HG03469 (cell line): ENCODE measurements at regions not wholly inside any gene's neighbourhood (a gene's known extent, or its start where the extent isn't known, plus 50 kb on each side); places are given as distances from the start of the nearest gene placed in this dataset.
A peak's percentile ranks its signal among the peaks of the same experiment; 100 is the strongest.

Experiments
- ATAC-seq: cut with Tn5 transposase; IDR thresholded peaks from one replicate; pipeline ENCODE4 v1.9.1; 2021; ENCODE audit warnings: mild to moderate bottlenecking, moderate library complexity, moderate number of reproducible peaks; ENCODE audit not compliant: unreplicated experiment

DNA sequence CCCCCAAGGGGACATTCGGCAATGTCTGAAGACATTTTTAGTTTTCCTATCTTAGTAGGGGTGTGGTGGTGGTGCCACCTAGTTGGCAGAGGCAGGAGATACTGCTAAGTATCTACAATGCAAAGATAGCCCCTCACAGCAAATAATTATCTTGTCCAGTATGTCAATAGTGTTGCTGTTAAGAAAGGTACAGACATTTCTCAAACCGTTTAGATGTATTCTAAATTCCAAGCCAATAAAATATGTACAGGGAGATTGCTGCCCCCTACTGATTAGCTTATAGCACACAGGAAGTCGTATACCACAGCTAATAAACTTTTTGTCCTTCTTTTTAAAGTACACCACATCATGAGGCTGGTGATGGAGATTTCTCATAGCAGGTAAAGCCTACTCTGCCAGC is 260.5 kb downstream of the TMA16 start:
- ATAC-seq, result peak; percentile 53

DNA sequence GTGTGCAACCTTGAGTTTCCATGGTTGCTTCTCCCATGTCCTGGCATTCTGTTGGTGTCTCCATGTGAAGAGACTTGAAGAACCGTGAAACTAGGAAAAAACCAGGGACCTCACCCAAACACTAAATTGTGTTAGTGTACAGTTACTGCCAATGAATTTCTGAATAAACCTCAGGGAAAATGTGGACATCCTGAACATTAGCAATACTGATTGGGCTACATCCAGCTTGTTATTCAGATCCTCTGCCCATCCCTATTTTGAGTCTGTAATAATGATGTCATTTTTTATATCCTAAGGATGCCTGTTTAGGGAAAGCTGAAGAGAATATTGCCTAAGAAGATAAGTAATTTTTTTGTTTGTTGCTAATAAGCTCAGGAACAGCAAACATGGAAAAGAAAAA is 262.7 kb downstream of the TMA16 start:
- no peak for ATAC-seq

DNA sequence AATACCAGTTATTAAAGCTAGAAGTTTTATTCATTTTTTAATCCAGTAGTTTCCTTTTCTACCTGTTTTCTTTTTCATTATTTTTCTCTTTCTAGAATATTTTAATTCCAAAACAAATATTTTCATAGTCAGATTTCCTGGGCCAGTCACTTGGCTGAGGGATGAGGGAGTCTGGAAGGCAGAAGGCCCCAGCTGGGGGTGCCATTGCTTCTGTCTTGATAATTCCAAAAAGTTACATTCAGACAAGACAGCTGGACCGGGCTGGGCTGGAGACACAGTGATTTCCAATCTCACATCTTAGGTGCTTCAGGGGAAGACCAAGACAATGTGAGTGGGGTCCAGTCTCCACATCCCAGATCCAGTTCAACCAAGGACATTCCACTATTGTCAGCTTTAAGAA is 263.5 kb downstream of the TMA16 start:
- no peak for ATAC-seq

DNA sequence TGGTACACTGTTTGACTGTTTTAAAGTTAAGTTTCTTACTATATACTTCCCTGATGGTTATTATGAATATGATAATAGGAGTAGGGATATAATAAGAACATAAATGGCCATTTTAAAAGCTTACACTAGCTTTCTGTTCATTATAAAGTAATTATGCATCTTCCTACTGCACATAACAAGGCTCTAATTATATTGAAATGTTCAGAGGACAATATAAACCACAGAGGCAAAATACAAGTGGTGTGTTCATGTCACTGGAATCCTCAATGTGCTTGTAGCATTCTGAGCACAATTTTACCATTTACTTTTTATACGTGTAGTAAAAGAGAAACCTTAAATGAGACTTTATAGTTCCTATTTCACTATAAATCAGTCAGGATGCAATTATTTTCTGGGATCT is 268.3 kb downstream of the TMA16 start:
- ATAC-seq, result no peak

DNA sequence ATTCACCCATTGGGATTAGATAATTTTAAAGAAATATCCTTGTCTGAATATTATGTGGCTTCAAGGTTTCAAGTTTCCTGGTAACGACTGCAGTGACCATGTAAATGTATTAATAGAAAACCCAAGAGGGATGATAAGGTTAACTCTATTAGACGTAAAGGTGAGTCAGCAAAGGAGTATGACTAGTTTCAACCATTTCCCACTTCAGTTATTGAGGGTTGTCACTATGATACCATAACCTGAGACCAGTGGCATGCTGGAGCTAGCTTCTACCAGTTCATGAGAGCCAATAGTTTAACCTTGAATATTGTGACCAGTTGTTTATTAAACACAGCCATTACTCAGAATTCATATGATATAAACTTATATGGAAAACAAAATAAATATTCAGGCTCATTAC is 270.1 kb downstream of the TMA16 start:
- no peak for ATAC-seq

DNA sequence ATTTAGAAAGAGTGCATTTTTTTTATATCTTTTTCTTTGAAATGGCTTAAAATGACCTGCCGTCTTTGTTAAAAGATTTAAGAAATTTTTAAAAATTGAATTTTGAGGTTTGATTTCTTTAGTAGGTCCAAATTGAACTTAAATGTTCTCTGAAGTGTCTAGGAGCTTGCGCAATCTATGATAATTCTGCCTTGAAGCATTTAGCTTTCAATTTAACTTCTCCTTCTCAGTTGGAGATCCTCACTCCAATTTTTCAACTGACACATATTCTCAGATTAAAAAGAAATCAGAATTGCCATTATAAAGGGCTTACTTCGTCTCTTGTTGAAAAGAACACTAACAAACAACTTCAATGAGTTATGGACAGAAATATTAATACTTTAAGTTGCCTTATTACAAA is 273.5 kb downstream of the TMA16 start:
- no peak for ATAC-seq

DNA sequence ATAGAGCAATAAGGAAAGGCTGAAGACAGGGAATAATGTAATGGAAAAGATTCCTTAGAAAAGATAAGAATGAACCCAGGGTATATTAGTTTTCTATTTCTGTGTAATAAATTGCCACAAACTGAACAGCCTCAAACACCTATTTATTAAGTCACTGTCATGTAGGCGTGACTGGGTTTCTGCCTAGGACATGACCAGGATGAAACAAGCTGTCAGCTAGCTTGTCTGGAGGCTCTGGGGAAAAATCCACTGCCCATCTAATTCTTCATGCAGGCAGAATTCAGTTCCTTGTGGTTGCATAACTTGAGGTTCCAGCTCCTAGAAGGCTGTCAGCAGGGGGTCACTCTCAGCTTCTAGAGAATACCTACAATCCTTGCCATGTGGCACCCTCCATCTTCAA is 277.7 kb downstream of the TMA16 start:
- ATAC-seq, result no peak

DNA sequence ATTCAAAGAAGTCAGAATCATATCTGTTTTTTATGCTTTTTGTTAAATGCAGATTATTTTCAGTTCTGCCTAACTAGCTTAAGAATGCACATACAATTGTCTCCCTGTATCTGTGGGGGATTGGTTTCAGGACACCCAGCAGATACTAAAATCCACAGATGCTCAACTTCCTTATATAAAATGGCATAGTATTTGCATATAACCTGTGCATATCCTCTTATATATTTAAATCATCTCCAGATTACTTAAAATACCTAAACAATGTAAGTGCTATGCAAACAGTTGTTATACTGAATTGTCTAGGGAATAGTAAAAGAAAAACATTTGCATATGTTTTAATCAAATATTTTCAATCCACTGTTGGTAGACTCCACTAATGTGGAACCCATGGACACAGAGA is 279.4 kb downstream of the TMA16 start:
- ATAC-seq, result no peak

DNA sequence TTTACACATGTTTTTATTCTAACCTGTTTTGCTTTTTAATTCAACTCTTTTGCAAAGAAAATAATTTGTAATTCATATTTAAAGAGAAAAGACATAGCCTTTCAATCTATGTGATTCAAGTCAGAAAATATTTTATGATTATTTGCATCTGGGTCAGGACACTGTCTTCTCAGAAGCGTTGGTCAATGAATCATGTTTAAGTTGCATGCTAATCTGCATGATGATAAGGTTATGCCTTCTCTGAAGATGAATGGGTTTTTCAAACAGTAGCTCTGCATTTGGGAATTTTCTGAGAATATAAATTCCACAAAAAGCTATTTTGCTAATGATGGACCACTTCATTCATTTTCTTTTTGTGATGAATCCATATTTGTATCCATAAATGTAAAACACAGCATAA is 282.5 kb downstream of the TMA16 start:
- no peak for ATAC-seq

DNA sequence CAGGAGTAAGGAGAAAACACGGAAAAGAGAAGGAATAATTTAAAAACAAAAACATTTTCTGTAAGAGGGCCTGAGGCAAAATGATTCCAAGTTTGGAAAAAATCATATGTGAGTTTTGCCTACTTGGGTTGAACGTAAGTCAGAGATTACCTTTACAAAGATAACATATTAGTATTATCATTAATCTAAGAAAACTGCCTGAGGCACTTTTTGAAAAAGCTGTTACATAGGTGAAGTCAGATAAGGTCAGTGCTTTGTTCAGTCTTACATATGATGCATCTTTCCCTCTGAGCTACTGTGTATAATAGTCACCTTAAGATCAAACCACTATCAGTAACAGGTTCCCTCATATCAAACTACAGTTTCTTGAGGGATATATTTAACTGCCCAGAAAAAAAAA is 287.2 kb downstream of the TMA16 start:
- ATAC-seq, result no peak

DNA sequence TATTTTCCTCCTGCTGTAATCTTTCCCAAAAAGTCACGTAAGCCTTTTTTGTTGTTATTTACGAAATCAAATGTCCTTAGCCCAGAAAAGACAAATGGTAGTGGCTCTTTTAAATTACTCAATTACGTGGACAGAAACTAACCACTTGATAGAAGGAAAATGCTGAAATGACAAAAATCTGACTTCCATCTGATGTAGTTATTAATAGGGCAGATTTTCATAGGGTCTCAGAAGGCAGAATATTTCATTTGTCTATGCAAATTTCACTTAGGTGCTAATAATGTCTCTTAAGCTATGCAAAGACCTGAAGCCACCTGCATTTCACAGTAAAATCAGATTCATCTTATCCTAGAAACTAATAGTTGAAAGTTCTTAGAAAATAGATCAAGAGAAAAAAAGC is 295.7 kb downstream of the TMA16 start:
- no peak for ATAC-seq

DNA sequence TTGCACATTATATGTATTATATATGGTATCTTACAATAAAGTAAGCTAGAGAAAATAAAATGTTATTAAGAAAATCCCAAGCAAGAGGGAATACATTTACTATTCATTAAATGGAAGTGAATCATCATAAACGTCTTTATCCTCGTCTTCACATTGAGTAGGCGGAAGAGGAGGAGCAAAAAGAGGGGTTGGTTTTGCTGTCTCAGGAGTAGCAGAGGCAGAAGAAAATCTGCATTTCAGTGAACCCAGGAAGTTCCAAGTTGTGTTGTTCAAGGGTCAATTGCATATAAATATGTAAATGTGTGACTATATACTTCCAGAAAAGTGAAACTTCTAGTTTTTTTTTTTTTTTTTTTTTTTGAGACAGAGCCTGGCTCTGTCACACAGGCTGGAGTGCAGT is 301.4 kb downstream of the TMA16 start:
- no peak for ATAC-seq

DNA sequence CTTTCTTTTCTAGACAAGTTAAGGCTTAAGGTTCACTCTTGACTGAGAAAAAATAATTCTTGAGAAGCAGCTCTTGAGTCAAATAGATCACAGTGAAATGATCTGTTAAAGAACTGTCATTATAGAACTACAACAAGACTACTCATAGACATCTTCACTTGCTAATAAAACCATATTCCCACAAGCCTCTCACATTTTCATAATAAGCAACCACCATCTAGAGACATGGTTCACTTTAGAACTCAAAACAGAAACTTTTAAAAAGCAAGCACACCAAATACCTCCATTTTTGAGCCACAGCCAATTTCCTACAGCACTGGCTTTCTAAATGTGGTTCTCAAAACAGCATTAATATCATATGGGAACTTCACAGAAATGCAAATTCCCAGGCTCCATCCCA is 309.5 kb downstream of the TMA16 start:
- no peak for ATAC-seq

DNA sequence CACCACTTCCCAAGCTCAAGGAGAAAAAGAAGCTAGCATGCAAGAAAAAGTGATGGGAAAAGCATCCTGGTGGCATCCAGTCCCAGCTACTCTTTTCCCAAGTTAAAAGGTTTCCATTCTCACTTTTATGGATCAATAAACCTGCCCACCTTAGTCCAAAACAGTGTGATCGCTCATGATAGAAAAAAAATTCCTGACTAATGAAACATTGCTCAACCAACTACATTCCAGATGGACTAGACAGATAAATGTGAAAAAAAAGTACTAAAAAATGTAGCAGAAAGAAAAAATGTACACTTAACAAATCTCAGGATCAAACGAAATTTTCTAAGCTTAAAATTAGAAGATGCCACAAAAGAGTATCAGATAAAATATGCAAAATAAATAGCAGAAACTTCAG is 312.2 kb downstream of the TMA16 start:
- ATAC-seq, result no peak

DNA sequence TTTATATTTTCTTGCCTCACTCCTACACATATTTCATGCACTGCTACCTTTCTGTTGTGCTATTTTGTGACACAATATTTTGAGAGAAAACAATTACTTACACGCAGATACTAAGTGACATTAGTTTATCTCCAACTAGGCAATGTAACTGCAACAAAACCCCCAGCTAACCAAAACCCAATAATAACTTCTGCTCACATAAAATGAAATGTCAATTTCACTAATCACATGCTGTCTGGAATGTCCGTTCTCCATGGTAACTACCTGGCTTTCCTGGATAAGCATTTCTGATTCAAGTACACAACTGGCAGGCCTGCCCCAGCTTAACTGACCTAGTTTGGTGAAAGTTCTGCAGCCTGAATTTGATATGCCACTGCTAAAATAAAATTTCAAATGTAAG is 313.5 kb downstream of the TMA16 start:
- no peak for ATAC-seq

DNA sequence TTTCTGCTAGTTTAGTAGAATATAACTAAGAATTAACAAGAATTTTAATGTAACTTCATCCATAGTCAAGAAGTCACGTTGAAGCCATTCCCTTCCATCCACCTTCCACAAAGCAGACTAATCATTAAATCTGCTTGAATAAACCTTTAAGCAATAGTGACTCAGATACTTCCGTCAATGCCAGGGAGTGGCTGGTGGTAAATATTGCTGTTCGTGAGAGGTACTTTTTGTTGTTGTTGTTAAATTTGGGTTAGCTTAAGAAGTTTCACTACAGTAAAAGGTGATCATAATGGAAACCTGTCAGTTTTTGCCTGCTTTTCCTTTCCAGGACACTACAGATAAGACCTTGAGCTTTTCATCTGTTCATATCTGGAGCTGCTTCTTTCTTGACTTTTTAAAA is 316.3 kb downstream of the TMA16 start:
- no peak for ATAC-seq

DNA sequence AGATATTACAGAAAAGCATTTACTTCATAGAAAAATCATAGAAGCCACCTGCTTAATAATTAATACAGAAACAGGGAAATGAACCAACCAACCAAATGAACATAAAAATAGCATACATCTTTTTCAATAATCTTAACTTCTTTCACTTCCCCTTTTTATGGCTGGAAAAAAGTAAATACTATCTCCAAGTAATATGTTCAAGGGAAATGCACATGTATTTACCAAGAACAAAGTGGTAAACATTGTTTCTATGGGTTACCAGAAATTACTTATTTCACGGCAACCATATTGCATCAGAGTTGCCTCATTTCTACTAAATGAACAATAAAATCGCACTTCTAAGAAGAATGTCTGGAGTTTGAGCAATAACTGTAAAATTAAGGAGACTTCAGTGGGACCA is 321.3 kb downstream of the TMA16 start:
- peak; percentile 64 for ATAC-seq

DNA sequence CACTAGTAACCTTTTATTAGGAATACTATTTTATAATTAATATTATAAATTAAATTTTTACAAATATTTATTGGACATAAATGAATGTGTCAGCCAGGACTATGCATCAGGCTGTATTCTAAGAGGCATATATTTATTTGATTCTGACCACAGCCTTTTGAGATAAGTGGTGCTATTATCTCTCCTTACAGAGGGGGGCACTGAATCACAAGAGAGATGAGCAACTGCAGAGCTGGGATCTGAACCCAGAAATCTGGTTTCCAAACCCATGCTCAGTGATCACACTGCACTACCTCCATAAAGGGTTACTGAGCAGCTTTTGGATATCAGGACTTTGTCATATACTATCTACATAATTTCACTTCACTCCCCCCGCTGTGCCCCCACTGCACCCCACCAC is 322.0 kb downstream of the TMA16 start:
- no peak for ATAC-seq

DNA sequence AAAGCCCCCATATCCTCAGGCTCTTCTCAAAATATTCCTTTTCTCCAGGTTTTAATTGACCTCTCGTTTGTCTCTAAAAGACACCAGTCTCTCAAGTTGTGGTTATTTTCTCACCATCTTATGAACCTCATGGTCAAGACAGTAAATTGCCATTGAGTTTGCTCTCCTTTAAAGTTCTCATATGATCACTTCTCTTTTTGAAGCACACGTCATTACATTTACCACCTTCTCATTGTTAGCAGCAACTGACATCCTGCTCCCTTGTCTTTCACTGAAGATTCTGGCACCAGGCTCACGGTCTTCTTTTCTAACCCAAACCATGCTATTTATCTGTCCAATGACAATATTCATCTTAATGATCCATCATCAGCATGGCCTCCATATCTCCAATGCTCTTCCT is 324.2 kb downstream of the TMA16 start:
- ATAC-seq, result peak; percentile 33

DNA sequence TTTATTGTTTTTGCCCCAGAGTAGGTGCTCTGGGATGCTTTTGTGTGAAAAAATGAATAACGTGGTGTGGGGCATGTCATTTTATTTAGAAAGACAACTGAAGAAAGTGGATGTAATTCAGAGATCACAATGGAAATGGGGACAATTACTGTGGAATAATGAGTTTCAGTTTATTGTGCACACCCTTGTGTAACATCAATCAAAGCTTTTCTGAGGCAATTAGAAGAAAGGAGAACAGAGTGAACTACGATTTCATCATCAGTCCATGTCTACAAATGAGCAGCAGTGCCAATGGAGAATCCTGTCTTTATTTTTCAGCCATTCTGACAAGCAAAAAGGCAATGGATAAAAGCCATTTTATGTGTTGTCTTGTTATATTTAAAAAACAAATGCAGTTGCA is 339.2 kb downstream of the TMA16 start:
- no peak for ATAC-seq

DNA sequence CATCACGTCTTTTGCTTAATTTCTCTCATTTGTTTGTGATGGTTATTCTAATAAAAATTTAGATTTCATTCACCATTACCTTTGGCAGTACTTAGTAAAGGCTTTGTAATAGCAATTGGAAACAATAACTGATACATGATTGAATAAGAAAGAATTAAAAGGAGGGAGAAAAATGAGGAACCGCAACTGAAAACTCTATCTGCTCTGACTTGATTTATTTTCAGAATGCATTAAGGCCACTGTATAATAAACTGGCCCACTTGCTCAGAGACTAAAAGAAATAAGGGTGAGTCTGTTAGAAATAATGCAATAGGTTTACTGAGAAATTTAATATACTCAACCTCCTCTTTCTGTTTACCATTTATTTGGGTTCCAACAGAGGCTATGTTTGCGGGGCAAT is 351.5 kb downstream of the TMA16 start:
- no peak for ATAC-seq

DNA sequence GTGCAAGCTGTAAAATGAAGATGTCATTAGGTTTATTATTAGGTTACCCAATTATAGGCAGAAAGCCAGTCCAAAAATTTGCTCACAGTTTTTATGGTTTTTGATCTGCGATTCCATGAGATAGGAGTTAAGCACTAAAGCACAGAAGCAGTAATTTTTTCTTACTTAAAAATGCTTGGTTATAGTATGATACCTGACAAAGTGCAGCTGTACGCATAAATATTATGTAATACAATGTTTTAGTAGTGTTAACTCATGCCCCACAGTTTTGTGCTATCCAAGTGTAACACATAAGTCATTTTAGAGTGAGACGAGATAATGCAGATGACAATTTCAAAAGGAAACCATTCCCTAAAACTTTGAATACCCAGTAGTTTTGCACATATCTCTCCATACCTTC is 357.8 kb downstream of the TMA16 start:
- ATAC-seq, result no peak

DNA sequence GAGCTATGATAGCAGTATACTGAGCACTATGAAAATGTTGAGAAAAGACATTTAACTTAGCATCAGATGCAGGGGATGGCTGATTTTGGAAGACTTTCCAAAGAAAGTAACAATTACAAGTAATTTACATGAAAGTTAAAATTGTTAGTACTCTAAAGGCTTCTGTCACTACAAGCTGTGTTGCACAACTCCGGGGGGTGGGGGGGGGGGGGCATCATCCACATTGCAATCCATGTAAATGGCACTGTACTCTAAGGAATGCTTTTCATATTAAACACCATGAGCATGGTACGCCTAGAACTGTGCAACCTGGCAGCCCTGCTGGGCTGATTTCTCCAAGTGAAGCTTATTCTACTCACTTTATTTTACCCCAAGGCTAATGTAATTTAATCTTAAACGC is 363.4 kb downstream of the TMA16 start:
- ATAC-seq, result no peak

DNA sequence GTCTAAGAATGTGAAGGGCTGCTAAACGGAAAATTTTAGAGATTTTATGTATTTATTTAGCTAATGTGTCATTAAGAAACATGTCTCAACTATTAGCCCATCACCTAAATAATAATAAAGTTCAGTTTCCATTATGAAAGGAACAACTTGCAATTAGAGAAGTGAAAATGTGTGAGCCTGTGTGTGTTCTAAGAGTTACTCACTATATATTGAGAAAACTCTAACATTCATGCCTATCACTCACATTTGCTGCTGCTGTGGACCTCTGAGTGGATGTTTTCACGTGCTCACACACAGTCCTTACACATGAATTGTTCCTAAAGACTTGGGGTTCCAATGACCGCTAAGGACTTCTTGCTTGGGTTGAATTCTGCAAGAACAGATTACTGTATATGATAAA is 364.0 kb downstream of the TMA16 start:
- no peak for ATAC-seq
